ENCODE measurements at regions not wholly inside any gene's neighbourhood (a gene's known extent, or its start where the extent isn't known, plus 50 kb on each side); places are given as distances from the start of the nearest gene placed in this dataset.

GRCh38 chr2:19251554-19251953 is 106.9 kb downstream of the OSR1 start:
- no peak for TF ChIP-seq EZH2phosphoT487 (IDR thresholded peaks at IDR 0.05; ENCODE audit: borderline replicate concordance, low read length)
- no peak for TF ChIP-seq CTCF (IDR thresholded peaks at IDR 0.05; ENCODE audit: low read depth, low read length, poor library complexity, severe bottlenecking)

Measured in DOHH2 (cell line).